ENCODE measurements at regions not wholly inside any gene's neighbourhood (a gene's known extent, or its start where the extent isn't known, plus 50 kb on each side); places are given as distances from the start of the nearest gene placed in this dataset.
A peak's percentile ranks its signal among the peaks of the same experiment; 100 is the strongest.

DNA sequence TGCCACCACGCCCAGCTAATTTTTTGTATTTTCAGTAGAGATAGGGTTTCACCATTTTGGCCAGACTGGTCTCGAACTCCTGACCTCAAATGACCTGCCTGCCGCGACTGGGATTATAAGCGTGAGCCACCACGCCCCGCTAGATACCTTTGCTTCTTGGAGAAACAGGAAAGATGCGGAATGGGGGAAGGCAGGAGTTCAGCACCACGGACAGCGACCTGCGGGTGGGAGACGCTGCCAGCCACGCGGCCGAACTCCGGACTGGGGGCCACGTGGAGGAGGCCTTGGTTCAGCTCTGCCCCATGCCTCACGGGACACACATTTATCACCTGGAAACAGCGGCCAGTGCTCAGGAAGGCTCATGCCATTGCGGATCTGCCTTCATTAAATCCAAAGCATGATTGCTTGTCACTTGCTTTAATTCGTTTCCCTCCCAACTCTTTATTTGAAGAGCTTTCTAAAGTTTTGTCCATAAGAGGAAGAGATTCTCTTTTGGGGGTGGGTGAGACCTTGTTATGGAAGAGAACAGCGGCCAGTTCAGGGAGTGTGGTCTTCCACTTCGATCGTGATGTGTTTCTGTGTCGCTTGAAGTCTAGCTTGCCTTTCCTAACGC is 219.9 kb downstream of the ENGASE start:
- no peak for DNase-seq (ENCODE audit: low read depth, low spot score)
- no peak overlapping the region for H3K4me3 ChIP-seq (ENCODE audit: low read length)

DNA sequence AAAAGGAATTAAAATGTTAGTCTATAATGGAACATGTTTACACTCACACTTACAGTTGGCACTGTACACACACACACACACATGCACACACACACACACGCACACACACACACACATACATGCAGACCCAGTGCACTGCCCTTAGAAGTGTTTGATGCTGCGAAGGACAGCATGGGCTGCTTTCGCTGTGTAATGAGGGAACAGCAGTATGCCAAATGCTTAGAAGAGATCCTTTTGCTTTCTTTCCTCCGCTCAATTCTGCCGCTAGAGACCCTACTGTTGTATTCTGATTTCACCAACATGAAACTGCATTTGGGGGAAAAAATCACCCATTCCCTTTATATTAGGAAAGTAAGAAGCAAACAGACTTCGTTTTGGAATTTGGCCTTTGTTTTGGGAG is 217.9 kb downstream of the ENGASE start:
- no peak overlapping the region for H3K4me3 ChIP-seq (ENCODE audit: low read length)
- no peak for DNase-seq (ENCODE audit: low read depth, low spot score)

DNA sequence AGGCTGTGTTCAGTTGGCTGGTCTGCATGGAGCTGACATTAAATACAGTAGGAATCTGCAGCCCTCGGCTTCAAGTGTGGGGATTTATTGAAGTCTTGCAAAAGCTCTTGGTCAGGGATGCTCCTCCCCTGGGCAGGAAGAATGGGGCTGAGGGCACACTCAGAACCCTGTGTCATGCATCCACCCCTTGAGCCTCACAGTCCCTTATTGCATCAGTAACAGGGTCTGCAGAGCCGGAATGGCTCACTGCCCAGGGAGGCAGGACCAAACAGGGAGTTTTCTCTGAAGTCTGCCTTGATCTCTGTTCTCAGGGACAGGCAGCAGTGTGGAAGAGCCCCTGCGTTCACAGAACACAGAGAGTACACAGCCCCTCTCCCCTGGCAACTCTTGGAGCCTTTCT is 216.8 kb downstream of the ENGASE start:
- DNase-seq (ENCODE audit: low read depth, low spot score): no peak
- no peak overlapping the region for H3K4me3 ChIP-seq (ENCODE audit: low read length)

DNA sequence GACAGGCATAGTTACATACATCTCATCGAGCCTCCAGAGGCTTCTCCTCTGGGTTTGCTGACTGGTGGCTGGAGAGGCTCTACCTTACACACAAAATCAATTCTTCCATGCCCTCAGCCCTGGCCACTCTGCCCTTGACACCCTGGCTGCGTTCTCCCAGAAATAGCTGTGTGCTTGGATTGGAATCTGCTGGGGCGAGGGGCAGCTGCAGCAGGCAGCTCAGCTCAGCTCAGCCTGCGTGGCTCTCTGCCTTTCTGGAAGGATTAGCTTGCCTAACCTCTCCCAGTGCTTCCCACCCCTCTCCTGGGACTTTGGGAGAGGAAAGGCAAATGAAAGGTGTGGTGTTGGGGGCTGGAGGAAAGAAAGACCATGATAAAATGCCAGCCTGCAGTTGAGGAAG is 216.1 kb downstream of the ENGASE start:
- no peak overlapping the region for H3K4me3 ChIP-seq (ENCODE audit: low read length)
- DNase-seq (ENCODE audit: low read depth, low spot score): no peak

DNA sequence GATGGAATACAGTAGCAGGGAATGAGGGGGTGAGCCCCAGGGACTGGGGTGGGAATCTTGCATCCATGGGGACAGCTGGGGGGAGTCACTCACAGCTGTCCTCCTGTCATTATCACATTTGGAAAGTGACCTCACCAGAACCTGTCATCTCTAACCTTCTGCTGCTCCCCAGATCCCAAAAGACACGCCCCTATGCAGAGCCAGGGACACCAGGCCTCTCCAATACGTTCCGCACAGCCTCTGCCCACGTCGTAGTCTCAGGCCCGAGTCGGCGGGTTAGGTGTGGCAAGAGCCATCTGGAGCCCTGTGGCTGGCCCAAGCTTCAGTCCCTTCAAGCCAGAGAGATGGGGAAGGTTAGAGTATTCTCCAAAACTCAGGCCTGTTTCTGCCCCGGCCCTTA is 214.3 kb downstream of the ENGASE start:
- no peak for DNase-seq (ENCODE audit: low read depth, low spot score)

DNA sequence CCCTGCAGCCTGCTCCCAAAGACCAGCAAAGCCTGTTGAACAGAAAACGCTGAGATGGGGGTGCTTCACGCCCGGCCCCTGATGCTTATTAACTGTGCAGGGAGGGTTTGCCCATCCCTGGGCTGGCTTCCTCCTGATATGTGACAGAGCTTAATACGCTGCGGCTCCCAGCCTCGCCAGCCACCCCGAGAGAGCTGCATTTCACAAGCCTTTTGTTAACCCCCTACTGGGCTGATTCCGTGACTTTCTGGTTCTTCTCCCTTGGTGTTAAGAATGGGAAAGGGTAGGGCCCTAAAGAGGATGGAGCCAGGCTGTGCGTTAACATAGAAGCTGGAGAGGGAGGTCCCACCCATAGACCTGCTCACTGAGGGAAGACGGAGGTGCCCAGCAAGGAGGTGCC is 211.8 kb downstream of the ENGASE start:
- DNase-seq (ENCODE audit: low read depth, low spot score): no peak
- H3K4me3 ChIP-seq (ENCODE audit: low read length): no peak overlapping the region

More for the DNA sequence above, 214.3 kb downstream of the ENGASE start:
- H3K4me3 ChIP-seq (ENCODE audit: low read length): no peak overlapping the region

DNA sequence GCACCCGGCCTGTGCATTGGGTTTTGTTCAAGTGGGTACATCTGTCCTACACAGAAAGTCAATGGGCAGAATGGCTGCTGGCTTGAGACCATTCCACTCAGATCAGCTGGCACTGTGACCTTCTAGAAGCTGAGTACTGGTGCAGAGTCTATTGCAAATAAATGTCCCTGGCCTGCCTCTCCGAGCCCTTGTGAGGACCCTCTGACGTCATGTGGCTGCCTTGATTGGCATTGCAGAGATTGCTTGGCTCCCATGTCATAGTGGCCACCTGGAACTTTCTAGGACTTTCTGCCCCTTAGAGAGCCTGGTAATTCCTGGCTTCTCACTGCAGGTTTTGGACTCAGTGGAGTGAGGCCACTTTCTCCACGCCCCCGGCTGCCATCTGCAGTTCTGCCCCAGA is 211.3 kb downstream of the ENGASE start:
- no peak overlapping the region for H3K4me3 ChIP-seq (ENCODE audit: low read length)
- no peak for DNase-seq (ENCODE audit: low read depth, low spot score)

DNA sequence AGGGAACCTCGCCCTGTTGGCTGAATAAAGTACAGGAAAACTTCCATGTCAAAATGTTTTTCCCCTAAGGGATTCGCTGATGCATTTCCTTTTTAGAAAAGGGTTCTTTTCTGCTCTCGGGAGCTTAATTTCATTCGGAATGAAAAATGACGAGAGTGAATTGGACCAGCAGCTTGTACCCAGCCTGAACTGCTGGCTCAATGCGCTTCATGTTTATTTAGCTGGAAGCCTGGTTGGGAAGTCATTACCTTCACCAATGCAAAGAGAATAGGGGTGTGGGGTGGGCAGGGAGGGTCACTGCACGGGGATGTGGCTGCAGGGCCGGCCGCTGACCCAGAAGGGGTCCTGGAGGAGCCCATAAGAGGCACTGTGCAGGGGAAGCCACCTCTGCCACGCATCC is 207.7 kb downstream of the ENGASE start:
- H3K4me3 ChIP-seq (ENCODE audit: low read length): no peak overlapping the region
- DNase-seq (ENCODE audit: low read depth, low spot score): no peak

DNA sequence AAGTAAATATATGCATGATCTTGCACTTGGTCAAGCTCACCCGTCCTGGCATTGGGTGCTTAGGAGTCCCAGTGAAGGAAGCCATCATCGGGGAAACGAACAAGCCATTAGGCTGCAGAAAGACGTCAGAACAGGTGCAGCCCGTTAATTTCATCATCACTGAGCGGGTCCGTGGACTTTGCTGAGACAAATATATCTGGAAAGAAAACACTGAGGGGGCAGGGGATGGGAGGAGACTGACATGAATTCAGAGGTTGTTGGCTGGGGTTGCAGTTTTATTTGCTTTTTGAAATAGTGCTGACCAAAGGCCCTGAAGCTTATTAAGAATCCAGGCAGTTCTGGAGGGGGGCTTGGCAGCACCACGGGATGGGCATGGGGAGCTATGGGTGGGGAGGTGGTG is 207.2 kb downstream of the ENGASE start:
- no peak for DNase-seq (ENCODE audit: low read depth, low spot score)
- H3K4me3 ChIP-seq (ENCODE audit: low read length): no peak overlapping the region

DNA sequence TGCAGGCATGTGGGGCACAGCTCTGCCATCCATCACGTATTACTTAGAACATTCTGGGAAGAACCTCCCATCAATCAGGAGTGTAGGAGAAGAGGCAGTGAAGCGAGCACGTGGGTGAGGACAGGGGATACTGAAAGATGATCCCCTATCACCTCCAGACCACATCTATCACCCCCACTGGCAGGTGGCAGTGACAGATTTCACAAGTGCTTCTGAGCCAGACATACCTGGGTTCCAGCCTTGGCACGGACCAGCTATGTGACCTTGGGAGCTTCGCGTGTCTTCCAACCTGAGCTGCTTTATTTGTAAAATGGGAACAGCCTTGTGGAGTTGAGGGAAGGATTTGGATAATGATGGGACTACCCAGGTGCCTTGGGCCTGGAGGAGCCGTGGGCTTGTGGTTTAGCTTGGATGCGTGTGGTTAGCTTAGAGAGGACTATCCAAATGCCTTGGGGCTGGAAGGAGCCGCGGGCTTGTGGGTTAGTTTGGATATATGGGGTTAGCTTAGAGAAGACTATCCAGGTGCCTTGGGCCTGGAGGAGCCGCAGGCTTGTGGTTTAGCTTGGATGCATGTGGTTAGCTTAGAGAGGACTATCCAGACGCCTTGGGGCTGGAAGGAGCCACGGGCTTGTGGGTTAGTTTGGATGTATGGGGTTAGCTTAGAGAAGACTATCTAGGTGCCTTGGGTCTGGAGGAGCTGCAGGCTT is 206.4 kb downstream of the ENGASE start:
- no peak overlapping the region for H3K4me3 ChIP-seq (ENCODE audit: low read length)
- DNase-seq (ENCODE audit: low read depth, low spot score): peak; percentile 21

DNA sequence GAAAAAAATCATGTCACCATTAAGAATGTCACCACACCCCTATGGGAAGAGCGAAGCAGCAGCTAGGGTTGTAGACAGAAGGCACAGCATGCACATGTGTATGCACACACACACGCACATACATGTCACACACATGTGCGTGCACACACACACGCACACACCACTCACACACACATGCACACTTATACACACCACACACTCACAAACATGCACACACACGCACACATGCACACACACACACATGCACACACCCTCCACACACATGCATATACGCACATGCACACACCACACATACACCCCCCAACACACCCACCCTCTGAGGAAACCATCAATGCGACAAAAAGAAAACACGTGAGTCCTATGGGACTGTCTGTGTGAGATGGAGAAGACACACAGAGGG is 205.4 kb downstream of the ENGASE start:
- DNase-seq (ENCODE audit: low read depth, low spot score): no peak
- H3K4me3 ChIP-seq (ENCODE audit: low read length): no peak overlapping the region

DNA sequence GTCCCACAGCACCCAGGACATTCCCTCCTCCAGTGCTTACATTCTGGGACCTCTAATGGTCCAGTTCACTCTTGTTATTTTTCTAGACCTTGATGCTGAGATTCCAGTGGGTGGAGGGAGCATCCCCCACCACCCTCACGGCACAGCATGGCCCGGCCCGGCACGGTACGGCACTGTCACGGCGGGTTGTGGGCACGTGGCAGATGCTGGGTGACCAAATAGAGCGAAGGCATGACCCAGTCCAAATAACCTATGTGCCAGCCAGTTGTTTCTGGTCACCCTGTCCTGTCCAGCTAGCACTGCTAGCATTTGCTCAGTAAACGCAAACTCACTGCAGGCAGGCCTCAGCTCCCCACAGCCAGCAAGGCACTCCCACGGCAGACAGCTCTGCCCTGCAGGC is 204.7 kb downstream of the ENGASE start:
- DNase-seq (ENCODE audit: low read depth, low spot score): no peak

DNA sequence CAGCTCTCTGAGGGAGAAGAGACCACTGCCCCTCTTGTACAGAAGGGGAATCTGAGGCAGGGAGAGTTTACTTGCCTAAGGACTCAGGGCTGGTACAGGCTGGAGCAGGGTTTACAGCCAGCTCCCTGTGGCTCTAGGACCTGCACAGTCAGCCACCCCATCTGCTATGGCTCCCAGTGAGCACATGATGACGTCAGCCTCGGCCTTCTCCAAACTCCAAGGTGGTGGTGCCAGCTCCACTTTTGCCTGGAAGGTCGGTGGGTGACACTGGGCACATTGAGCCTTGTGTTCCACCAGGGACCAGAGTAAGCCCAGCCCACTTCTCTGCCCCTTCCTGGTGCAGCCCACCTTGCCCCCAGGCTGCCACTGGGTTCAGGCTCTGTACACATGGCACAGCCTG is 202.2 kb downstream of the ENGASE start:
- no peak for DNase-seq (ENCODE audit: low read depth, low spot score)
- no peak overlapping the region for H3K4me3 ChIP-seq (ENCODE audit: low read length)

More for the DNA sequence above, 204.7 kb downstream of the ENGASE start:
- no peak overlapping the region for H3K4me3 ChIP-seq (ENCODE audit: low read length)

DNA sequence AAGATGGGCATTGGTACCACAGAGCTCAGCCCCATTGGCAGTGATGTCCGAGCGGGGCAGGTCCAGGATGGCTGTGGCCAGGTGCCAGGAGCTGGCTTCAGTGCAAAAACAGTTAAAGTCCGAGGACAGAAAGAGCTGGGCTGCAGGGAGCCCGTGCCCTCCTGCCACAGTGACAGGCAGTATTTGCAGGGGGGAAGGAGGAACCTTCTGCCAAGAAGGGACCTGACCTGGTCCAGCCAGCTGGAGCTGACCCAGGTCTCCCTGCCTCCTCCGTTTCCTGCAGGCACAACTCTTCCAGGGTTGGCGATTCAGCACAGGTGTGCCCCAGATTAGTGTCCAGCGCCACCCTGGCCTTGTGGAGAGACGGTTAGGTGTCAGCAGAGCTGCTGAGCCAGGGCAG is 199.0 kb downstream of the ENGASE start:
- DNase-seq (ENCODE audit: low read depth, low spot score): no peak
- no peak overlapping the region for H3K4me3 ChIP-seq (ENCODE audit: low read length)

DNA sequence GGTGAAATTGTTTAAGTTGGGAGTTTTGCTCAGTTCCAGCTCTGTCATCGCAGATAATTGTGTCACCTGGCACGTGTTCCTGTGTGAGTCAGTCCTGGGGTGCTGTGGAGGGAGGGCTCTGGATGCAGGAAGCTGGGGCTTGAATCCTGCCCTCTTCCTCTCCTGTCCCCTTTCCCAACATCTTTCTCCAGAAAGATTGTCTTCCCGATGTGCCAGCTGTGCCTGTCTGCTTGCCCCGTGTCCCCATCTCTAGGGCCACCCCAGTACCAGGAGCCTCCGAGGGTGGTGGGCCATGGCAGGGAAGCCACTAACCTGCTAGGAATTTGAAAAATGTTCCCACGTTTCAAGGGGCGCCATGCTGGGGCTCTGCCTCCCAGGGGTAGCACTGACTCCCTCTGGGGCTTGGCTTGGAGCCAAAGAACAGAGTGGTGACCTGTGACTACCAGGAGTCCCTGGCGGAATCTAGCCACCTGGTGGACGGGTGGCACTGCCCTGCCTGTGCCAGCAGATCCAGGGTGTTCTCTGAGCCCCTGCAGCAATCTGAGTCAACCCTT is 198.1 kb downstream of the ENGASE start:
- DNase-seq (ENCODE audit: low read depth, low spot score): no peak
- no peak overlapping the region for H3K4me3 ChIP-seq (ENCODE audit: low read length)

DNA sequence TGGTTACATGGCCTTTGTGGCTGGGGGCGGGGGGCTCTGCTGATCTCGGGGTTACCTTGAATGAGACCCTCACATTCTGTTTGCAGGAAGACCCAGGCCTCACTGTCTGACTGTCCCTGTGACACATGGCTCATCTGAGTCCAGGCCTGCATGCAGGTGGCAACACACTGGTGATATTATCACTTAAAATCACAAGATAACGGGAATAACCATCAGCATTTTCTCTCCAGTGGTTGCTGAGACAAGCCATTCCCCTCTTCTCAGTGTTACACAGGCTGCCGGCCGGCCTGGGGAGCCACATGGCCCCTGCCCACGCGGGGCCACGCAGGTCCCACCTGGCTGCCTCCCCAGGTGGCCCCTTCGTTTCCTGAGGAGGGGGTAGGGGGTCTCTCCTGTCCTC is 197.6 kb downstream of the ENGASE start:
- no peak for DNase-seq (ENCODE audit: low read depth, low spot score)
- H3K4me3 ChIP-seq (ENCODE audit: low read length): no peak overlapping the region

DNA sequence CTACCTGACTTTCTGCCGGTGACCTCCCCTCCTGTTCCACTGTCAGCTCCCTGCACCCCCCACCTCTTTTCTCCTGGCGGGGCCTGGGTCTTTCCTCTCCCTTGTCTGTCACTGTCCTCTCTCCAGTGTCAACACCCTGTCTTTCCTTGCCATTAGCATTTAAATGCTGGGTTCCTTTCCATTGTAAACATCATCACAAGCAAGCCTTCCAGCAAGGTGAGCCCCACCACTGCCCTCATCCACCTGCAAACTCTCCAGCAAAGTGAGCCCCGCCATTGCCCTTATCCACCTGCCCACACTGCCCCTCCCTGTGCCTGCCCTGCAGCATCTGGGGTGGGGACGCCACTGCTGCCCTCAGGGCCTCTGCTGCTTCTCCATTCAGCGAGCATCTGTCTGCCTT is 195.0 kb downstream of the ENGASE start:
- DNase-seq (ENCODE audit: low read depth, low spot score): no peak
- H3K4me3 ChIP-seq (ENCODE audit: low read length): no peak overlapping the region

DNA sequence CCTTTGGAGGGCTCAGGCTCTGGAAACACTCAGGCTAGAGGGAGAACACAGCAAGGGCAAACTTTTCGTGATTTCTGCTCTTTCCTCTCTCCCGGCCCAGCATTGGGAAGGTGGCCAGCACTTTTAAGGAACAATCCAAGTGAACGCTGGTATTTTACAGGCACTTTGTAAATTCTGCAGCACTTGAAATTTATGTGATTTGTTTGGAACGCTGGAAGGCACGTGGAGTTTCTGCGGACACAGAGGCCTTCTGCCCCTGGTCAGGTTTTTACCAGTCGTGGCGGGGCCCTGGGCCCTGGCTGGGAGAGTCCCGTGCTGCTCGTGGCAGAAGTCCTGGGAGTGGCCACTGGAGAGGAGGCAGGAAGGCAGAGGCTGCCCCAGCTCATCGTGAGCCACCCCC is 188.6 kb downstream of the ENGASE start:
- H3K4me3 ChIP-seq (ENCODE audit: low read length): no peak overlapping the region
- DNase-seq (ENCODE audit: low read depth, low spot score): no peak

DNA sequence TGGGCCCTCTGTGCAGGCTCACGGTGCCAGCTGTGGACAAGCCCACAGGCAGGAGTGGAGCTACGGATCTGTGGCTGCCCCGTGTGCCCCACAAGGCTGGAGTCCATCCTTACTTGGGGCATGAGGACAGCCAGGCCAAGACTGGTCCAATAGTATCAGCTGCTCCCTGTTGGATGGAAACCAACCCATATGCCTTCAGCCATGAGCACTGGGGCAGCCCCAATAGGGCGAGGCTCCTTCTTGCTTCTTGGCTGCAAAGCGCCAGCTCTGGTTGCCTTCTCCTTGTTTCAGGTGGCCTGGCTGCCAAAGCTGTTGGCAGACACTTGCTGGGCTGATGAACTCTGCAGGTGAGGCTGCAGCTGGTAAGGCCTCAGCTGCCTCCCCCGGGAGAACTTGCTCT is 188.0 kb downstream of the ENGASE start:
- no peak for DNase-seq (ENCODE audit: low read depth, low spot score)
- H3K4me3 ChIP-seq (ENCODE audit: low read length): no peak overlapping the region

DNA sequence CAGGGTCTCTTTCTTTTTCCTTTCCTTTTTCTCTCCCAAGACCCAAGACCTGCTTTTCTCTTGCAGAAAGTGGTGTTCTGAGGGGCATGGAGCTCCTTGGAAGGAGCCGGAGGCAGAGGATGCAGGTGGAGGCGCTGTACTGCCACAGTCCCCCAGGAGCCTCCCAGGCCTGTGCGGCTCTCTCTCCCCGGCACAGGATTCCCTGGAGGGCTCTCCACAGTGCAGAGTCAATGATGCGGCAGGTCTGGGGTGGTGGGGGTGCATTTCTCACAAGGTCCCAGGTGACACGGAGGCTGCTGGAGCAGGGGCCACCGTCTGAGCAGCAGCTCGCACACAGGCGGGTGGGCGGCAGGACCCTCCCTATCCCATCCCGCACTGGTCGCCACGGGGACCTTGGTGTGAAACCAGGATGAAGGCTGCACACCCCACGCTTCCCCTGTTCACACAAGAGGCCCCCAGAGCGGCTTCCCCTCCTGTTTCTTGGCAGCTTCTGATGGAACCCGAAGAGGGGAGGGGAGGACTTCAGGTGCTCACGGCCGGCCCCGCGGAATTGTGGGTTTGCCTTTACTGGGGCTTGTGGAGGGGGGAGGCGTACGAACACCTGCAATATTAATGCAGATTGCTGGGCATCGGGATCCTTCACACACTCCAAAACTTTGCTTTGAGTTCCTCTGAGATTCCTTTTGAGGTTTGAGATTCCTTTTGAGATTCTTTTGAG is 186.9 kb downstream of the ENGASE start:
- no peak for DNase-seq (ENCODE audit: low read depth, low spot score)
- no peak overlapping the region for H3K4me3 ChIP-seq (ENCODE audit: low read length)

Data from Jurkat, Clone E6-1 (cell line).